Progenitor cell of endocrine pancreas (in vitro differentiated cells): ENCODE measurements at regions not wholly inside any gene's neighbourhood (a gene's known extent, or its start where the extent isn't known, plus 50 kb on each side); places are given as distances from the start of the nearest gene placed in this dataset.

Experiments used
- DNase-seq: peaks from one replicate; pipeline ENCODE4 v3.0.0; 2021; ENCODE audit warnings: low spot score; ENCODE audit not compliant: unreplicated experiment
- H3K27ac Mint-ChIP-seq: 2 replicates; pipeline ENCODE4 v1.8.0; 2021; ENCODE audit warnings: mild to moderate bottlenecking, moderate library complexity, mixed read lengths
- H3K27me3 Mint-ChIP-seq: 2 replicates; pipeline ENCODE4 v1.8.0; 2021; ENCODE audit warnings: mixed read lengths
- H3K36me3 Mint-ChIP-seq: 2 replicates; pipeline ENCODE4 v1.8.0; 2022; ENCODE audit warnings: mixed read lengths; ENCODE audit not compliant: insufficient read depth
- H3K4me1 Mint-ChIP-seq: 2 replicates; pipeline ENCODE4 v1.8.0; 2021; ENCODE audit warnings: low read depth, mixed read lengths
- H3K4me3 Mint-ChIP-seq: 2 replicates; pipeline ENCODE4 v1.8.0; 2021; ENCODE audit warnings: low read depth, mild to moderate bottlenecking, moderate library complexity, mixed read lengths
- H3K9me3 Mint-ChIP-seq: 2 replicates; pipeline ENCODE4 v1.8.0; 2021; ENCODE audit warnings: low read depth, mixed read lengths
- TF ChIP-seq, protein P1 (sequence below): fragments of 200-600 bp; sonication (generic); IDR thresholded peaks from one replicate; pipeline ENCODE4 v1.5.0; 2021; ENCODE audit warnings: antibody characterized with exemption, mild to moderate bottlenecking; ENCODE audit not compliant: unreplicated experiment

DNA sequence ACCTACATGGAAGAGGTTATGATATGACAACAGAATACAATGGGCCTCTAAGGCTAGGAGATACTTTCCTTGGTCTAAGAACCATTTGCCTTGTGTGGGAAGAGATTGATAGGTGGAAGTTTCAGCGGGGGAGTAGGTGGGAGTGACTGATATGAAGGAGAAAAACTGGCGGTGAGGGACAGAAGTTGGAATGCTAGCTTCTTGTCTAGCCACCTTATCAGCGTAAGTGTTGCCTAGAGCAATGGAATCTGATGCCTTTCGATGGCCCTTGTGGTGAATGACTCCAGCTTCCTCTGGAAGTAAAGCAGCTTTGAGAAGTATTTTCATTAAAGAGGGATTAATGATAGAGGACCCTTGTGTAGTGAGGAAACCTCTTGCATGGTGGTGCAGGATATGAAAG, 121.3 kb upstream of the GULP1 start:
- no peaks in the 10 kb centered on the region for H3K27me3 Mint-ChIP-seq
- no peak overlapping the region for H3K27ac Mint-ChIP-seq
- TF ChIP-seq, protein P1, sequence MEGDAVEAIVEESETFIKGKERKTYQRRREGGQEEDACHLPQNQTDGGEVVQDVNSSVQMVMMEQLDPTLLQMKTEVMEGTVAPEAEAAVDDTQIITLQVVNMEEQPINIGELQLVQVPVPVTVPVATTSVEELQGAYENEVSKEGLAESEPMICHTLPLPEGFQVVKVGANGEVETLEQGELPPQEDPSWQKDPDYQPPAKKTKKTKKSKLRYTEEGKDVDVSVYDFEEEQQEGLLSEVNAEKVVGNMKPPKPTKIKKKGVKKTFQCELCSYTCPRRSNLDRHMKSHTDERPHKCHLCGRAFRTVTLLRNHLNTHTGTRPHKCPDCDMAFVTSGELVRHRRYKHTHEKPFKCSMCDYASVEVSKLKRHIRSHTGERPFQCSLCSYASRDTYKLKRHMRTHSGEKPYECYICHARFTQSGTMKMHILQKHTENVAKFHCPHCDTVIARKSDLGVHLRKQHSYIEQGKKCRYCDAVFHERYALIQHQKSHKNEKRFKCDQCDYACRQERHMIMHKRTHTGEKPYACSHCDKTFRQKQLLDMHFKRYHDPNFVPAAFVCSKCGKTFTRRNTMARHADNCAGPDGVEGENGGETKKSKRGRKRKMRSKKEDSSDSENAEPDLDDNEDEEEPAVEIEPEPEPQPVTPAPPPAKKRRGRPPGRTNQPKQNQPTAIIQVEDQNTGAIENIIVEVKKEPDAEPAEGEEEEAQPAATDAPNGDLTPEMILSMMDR, result no peak
- DNase-seq, result no peak
- H3K9me3 Mint-ChIP-seq, result peaks cover 14% of the 10 kb centered on the region
- H3K4me3 Mint-ChIP-seq, result no peak overlapping the region
- peaks cover 2% of the 10 kb centered on the region for H3K4me1 Mint-ChIP-seq
- peaks cover 2% of the 10 kb centered on the region for H3K36me3 Mint-ChIP-seq

DNA sequence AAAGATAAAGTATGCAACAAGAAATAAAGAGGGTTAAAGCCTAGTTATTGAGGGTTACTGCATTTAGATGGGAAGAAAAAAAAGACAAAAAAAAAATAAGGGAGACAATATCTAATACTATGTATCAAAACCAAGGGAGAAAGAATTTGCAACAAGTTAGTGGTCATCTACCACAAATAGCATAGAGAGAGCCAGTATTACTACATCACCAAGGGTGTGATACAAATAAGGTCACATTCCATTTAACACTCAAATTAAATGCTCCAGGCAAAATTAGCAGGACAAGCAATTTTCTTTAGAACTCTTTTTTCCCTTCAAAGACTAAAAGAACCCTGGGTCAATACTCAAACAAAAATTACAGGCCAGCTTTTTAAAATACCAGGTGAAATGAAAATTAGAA, 115.1 kb upstream of the GULP1 start:
- Mint-ChIP-seq H3K9me3 (no peaks in the 10 kb centered on the region), H3K27me3 (no peaks in the 10 kb centered on the region), H3K27ac (no peak overlapping the region), H3K4me1 (no peaks in the 10 kb centered on the region), H3K4me3 (no peak overlapping the region), H3K36me3 (no peaks in the 10 kb centered on the region)
- TF ChIP-seq, protein P1, result no peak
- no peak for DNase-seq

DNA sequence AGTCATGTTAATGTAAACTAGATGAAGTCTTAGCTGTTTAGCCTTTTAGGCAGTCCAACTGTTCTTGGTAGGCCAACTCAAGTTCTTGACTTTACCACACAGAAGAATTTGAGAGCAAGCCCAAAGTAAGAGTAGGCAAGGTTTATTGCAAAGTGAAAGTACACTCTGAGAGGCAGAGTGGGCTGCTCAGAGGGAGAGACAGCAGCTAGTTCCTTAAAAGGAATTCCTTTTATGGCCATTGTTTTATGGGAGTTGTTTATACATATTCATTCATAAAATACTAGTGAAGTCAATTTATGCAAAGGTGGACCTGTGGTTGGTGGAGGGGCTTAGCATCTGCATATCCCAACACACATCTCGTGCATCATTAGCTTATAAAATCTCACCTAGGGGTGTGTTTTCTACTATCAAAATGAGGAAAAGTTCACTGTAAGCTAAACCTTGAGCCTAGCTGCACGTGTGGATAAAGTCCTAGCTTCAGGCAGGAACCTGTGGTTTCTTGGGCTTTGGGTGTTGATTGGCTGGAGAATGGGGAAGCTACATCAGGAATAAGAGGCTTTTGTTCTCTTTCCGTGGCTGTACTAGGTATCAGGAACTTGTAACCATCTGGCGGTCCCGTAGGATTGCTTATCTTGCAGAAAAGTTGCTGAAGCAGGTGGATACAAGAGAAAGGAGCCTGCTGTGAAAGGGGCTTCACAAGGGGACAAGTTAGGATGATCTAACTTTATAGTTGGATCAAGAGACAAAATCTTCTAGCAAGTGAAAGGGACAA, 110.4 kb upstream of the GULP1 start:
- H3K4me3 Mint-ChIP-seq, result no peak overlapping the region
- H3K36me3 Mint-ChIP-seq, result no peaks in the 10 kb centered on the region
- no peak for DNase-seq
- no peaks in the 10 kb centered on the region for H3K27me3 Mint-ChIP-seq
- no peaks in the 10 kb centered on the region for H3K9me3 Mint-ChIP-seq
- H3K4me1 Mint-ChIP-seq, result no peaks in the 10 kb centered on the region
- TF ChIP-seq, protein P1, result no peak
- no peak overlapping the region for H3K27ac Mint-ChIP-seq

DNA sequence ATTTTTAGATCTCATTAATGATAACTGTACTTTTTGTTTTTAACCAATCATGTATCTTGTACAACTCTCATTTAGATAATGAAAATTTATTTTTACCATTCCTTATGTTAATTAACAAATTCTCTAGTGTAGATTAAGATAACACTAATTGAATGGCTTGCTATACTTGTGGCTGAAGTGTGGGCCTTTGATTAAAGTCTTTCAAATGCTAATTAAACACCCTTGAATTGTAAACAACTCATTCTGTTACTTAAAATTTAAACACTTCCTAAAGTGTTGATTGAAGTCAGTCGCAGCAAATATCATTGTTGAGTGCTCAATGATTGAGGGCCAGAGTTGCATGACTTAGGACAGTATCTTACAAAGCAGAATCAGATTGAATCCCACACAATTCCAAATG, 109.8 kb upstream of the GULP1 start:
- Mint-ChIP-seq H3K36me3 (no peaks in the 10 kb centered on the region), H3K27ac (no peak overlapping the region), H3K9me3 (no peaks in the 10 kb centered on the region), H3K4me3 (no peak overlapping the region), H3K27me3 (no peaks in the 10 kb centered on the region), H3K4me1 (no peaks in the 10 kb centered on the region)
- DNase-seq, result no peak
- TF ChIP-seq, protein P1, result no peak

DNA sequence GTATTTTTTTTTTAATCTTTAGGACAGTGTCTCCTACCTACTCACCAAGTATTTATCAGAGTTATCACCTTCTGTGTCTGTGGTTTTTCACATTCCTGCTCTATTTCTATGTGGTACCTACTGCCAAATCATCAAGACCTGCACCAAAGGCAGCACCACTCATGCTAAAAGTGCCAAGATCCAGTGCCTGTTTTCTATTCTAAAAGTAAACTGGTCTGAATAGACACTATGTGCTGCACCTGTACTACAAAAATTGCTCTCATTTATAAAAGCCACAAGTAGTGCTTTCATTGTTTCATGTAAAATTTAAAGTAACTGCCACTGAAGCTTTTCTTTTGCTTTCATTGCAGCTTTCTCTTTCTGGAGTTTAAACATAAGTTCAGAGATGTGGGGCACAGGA, 103.9 kb upstream of the GULP1 start:
- Mint-ChIP-seq H3K27ac (no peak overlapping the region), H3K9me3 (no peaks in the 10 kb centered on the region), H3K36me3 (no peaks in the 10 kb centered on the region), H3K4me3 (no peak overlapping the region), H3K4me1 (no peaks in the 10 kb centered on the region), H3K27me3 (no peaks in the 10 kb centered on the region)
- no peak for DNase-seq
- TF ChIP-seq, protein P1, result no peak
